H9 (cell line): ENCODE measurements at regions not wholly inside any gene's neighbourhood (a gene's known extent, or its start where the extent isn't known, plus 50 kb on each side); places are given as distances from the start of the nearest gene placed in this dataset.
A peak's percentile ranks its signal among the peaks of the same experiment; 100 is the strongest.

Source experiments
- DNase-seq: peaks from one replicate; pipeline ENCODE4 v3.0.0-alpha.2; 2017
- H2AFZ ChIP-seq: one replicate; pipeline ENCODE4 v1.6.1; 2013; ENCODE audit warnings: mild to moderate bottlenecking, low read length, control low read depth, moderate library complexity
- H2AK5ac ChIP-seq: 2 replicates; pipeline ENCODE4 v1.6.1; 2013; ENCODE audit warnings: low read length, control low read depth, mixed read lengths; ENCODE audit not compliant: insufficient read length
- H2BK120ac ChIP-seq: one replicate; pipeline ENCODE4 v1.6.1; 2013; ENCODE audit warnings: low read depth, mild to moderate bottlenecking, low read length, control low read depth, inconsistent platforms; ENCODE audit not compliant: poor library complexity, severe bottlenecking
- H2BK12ac ChIP-seq: 2 replicates; pipeline ENCODE4 v1.6.1; 2013; ENCODE audit warnings: low read length, control low read depth, mixed read lengths, low read depth; ENCODE audit not compliant: insufficient read length
- H2BK15ac ChIP-seq: 2 replicates; pipeline ENCODE4 v1.6.1; 2013; ENCODE audit warnings: low read depth, low read length, control low read depth
- H2BK20ac ChIP-seq: one replicate; pipeline ENCODE4 v1.6.1; 2013; ENCODE audit warnings: low read depth, mild to moderate bottlenecking, low read length, control low read depth, inconsistent platforms; ENCODE audit not compliant: poor library complexity, severe bottlenecking
- H2BK5ac ChIP-seq: 2 replicates; pipeline ENCODE4 v1.6.1; 2013; ENCODE audit warnings: low read length, control low read depth, mixed read lengths; ENCODE audit not compliant: insufficient read length
- H3K14ac ChIP-seq: 2 replicates; pipeline ENCODE4 v1.6.1; 2013; ENCODE audit warnings: low read length, control low read depth; ENCODE audit not compliant: insufficient read depth
- H3K18ac ChIP-seq: 2 replicates; pipeline ENCODE4 v1.6.1; 2013; ENCODE audit warnings: low read depth, mild to moderate bottlenecking, mixed read lengths, low read length, control low read depth; ENCODE audit not compliant: insufficient read length
- H3K23ac ChIP-seq: 2 replicates; pipeline ENCODE4 v1.6.1; 2013; ENCODE audit warnings: low read length, control low read depth, mixed read lengths, low read depth; ENCODE audit not compliant: insufficient read length
- H3K23me2 ChIP-seq: 2 replicates; pipeline ENCODE4 v1.6.1; 2013; ENCODE audit warnings: low read depth, mild to moderate bottlenecking, mixed read lengths, low read length, control low read depth; ENCODE audit not compliant: insufficient read length, poor library complexity, severe bottlenecking
- H3K27ac ChIP-seq: 2 replicates; pipeline ENCODE4 v1.5.1; 2013; ENCODE audit warnings: low read length, control low read depth, mixed read lengths, low read depth; ENCODE audit not compliant: insufficient read length
- H3K27me3 ChIP-seq: 2 replicates; pipeline ENCODE4 v1.6.1; 2013; ENCODE audit warnings: low read length, control low read depth, inconsistent platforms; ENCODE audit not compliant: insufficient read depth
- H3K4ac ChIP-seq: 2 replicates; pipeline ENCODE4 v1.6.1; 2013; ENCODE audit warnings: low read depth, mild to moderate bottlenecking, control low read depth, inconsistent platforms, low read length, moderate library complexity
- H3K4me1 ChIP-seq: 2 replicates; pipeline ENCODE4 v1.6.1; 2013; ENCODE audit warnings: low read length, control low read depth, inconsistent platforms; ENCODE audit not compliant: insufficient read depth
- H3K4me2 ChIP-seq: 2 replicates; pipeline ENCODE4 v1.6.1; 2013; ENCODE audit warnings: low read length, control low read depth, mixed read lengths; ENCODE audit not compliant: insufficient read length, insufficient read depth
- H3K56ac ChIP-seq: 2 replicates; pipeline ENCODE4 v1.6.1; 2013; ENCODE audit warnings: low read depth, mild to moderate bottlenecking, mixed read lengths, low read length, control low read depth; ENCODE audit not compliant: insufficient read length
- H3K79me1 ChIP-seq: 2 replicates; pipeline ENCODE4 v1.6.1; 2013; ENCODE audit warnings: low read depth, mild to moderate bottlenecking, moderate library complexity, low read length, control low read depth, inconsistent platforms; ENCODE audit not compliant: insufficient read depth, poor library complexity, severe bottlenecking
- H3K79me2 ChIP-seq: 2 replicates; pipeline ENCODE4 v1.6.1; 2013; ENCODE audit warnings: low read length, control low read depth, inconsistent platforms; ENCODE audit not compliant: insufficient read depth
- H3K9ac ChIP-seq: 2 replicates; pipeline ENCODE4 v1.6.1; 2013; ENCODE audit warnings: low read length, control low read depth, mixed read lengths; ENCODE audit not compliant: insufficient read length; ENCODE audit errors: extremely low read depth
- H3K9me3 ChIP-seq: one replicate; pipeline ENCODE4 v1.6.1; 2013; ENCODE audit warnings: low read depth, low read length, inconsistent platforms; ENCODE audit not compliant: control insufficient read depth
- H3T11ph ChIP-seq: one replicate; pipeline ENCODE4 v1.6.1; 2013; ENCODE audit warnings: mild to moderate bottlenecking, low read length, control low read depth, inconsistent platforms
- H4K20me1 ChIP-seq: one replicate; pipeline ENCODE4 v1.6.1; 2013; ENCODE audit not compliant: control insufficient read depth, insufficient read length, insufficient read depth
- H4K5ac ChIP-seq: 2 replicates; pipeline ENCODE4 v1.6.1; 2013; ENCODE audit warnings: low read depth, mild to moderate bottlenecking, mixed read lengths, low read length, control low read depth; ENCODE audit not compliant: insufficient read length
- H4K8ac ChIP-seq: replicated peaks from 2 replicates; pipeline ENCODE4 v1.6.1; 2013; ENCODE audit warnings: low read length, control low read depth, mixed read lengths, low read depth; ENCODE audit not compliant: insufficient read length
- H4K91ac ChIP-seq: 2 replicates; pipeline ENCODE4 v1.6.1; 2013; ENCODE audit warnings: low read depth, mild to moderate bottlenecking, moderate library complexity, mixed read lengths, low read length, control low read depth; ENCODE audit not compliant: insufficient read length
- H3K27ac Mint-ChIP-seq, 3 experiments: 2 replicates in 2 of 3; 3 replicates in 1 of 3; pipeline ENCODE4 v1.8.0; 2020 to 2021; ENCODE audit warnings: mixed read lengths in 3 of 3, mild to moderate bottlenecking in 1 of 3, moderate library complexity in 1 of 3
- H3K27me3 Mint-ChIP-seq: 2 replicates; pipeline ENCODE4 v1.8.0; 2021; ENCODE audit warnings: low read depth, mild to moderate bottlenecking, moderate library complexity, mixed read lengths
- H3K36me3 Mint-ChIP-seq, 3 experiments: 2 replicates in 2 of 3; 3 replicates in 1 of 3; pipeline ENCODE4 v1.8.0; 2020 to 2021; ENCODE audit warnings: low read depth in 3 of 3, mixed read lengths in 3 of 3; ENCODE audit not compliant: insufficient read depth in 1 of 3
- H3K4me1 Mint-ChIP-seq, 2 experiments: 2 replicates each; pipeline ENCODE4 v1.8.0; 2020; ENCODE audit warnings: mixed read lengths in 2 of 2
- H3K4me3 Mint-ChIP-seq, 2 experiments: 2 replicates in 1 of 2; 3 replicates in 1 of 2; pipeline ENCODE4 v1.8.0; 2020 to 2021; ENCODE audit warnings: mild to moderate bottlenecking in 2 of 2, mixed read lengths in 2 of 2, moderate library complexity in 1 of 2
- H3K9me3 Mint-ChIP-seq, 2 experiments: 2 replicates in 1 of 2; 3 replicates in 1 of 2; pipeline ENCODE4 v1.8.0; 2020; ENCODE audit warnings: mild to moderate bottlenecking in 2 of 2, mixed read lengths in 2 of 2, moderate library complexity in 1 of 2
- WGBS: extraction: QIAGEN DNeasy Blood & Tissue Kit; methylation state at CpG from one replicate; pipeline ENCODE4 v1.1.7; 2013; ENCODE audit warnings: missing lambda C conversion rate, low lambda C conversion rate, mixed read lengths; ENCODE audit not compliant: insufficient read length; ENCODE audit errors: extremely low coverage; 5-methylcytosine and 5-hydroxymethylcytosine counted together
- TF ChIP-seq, protein P1 (sequence below): fragments of 200-600 bp; sonication (generic); conservative IDR thresholded peaks from 3 replicates; pipeline ENCODE4 v1.8.0; 2021; ENCODE audit warnings: antibody characterized with exemption, mild to moderate bottlenecking

DNA sequence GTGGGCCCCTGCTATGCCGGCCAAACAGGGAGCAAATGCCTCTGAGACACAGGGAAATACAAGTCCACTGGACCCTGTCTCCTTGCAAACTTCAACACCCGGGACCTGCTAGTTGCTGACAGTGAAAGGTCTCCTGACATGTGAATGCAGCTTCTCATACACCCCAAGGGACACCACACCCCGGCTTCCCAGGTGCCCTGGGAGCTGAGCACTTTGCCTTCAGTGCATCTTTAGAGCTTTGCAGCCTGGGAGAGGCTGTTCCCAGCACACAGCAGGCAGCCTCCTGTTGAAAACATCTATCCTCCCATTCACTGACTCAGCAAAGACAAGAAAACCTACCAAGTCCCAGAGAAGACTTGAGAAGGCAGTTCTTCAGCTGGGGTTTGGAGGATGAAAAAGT, 143.4 kb downstream of the COL6A3 start:
- no peak overlapping the region for H2AFZ ChIP-seq
- H2BK15ac ChIP-seq: no peak overlapping the region
- no peaks in the 10 kb centered on the region for H3K4me1 ChIP-seq
- H3K27ac ChIP-seq: no peak overlapping the region
- Mint-ChIP-seq H3K27ac (peak overlapping the region in 1 of 3 experiments; percentile 35; a peak in 2 of 7 replicates), H3K36me3 (no peaks in the 10 kb centered on the region), H3K9me3 (no peaks in the 10 kb centered on the region), H3K27me3 (no peaks in the 10 kb centered on the region), H3K4me3 (no peak overlapping the region), H3K4me1 (peaks cover 9 to 13% of the 10 kb centered on the region in 2 experiments)
- no CpG with 5 or more reads among the region's 3 CpGs for WGBS
- no peak overlapping the region for H3K4me2 ChIP-seq
- no peak overlapping the region for H2BK5ac ChIP-seq
- no peak overlapping the region for H3K23ac ChIP-seq
- H3K79me1 ChIP-seq: no peaks in the 10 kb centered on the region
- no peak overlapping the region for H2BK12ac ChIP-seq
- no peak overlapping the region for H4K91ac ChIP-seq
- DNase-seq: no peak
- no peaks in the 10 kb centered on the region for H3K27me3 ChIP-seq
- H3K9ac ChIP-seq: no peak overlapping the region
- no peak overlapping the region for H2AK5ac ChIP-seq
- H3K79me2 ChIP-seq: no peaks in the 10 kb centered on the region
- no peak overlapping the region for H3K4ac ChIP-seq
- no peak overlapping the region for H2BK120ac ChIP-seq
- H4K20me1 ChIP-seq: no peaks in the 10 kb centered on the region
- no peak overlapping the region for H3K18ac ChIP-seq
- TF ChIP-seq, protein P1, sequence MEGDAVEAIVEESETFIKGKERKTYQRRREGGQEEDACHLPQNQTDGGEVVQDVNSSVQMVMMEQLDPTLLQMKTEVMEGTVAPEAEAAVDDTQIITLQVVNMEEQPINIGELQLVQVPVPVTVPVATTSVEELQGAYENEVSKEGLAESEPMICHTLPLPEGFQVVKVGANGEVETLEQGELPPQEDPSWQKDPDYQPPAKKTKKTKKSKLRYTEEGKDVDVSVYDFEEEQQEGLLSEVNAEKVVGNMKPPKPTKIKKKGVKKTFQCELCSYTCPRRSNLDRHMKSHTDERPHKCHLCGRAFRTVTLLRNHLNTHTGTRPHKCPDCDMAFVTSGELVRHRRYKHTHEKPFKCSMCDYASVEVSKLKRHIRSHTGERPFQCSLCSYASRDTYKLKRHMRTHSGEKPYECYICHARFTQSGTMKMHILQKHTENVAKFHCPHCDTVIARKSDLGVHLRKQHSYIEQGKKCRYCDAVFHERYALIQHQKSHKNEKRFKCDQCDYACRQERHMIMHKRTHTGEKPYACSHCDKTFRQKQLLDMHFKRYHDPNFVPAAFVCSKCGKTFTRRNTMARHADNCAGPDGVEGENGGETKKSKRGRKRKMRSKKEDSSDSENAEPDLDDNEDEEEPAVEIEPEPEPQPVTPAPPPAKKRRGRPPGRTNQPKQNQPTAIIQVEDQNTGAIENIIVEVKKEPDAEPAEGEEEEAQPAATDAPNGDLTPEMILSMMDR: no peak
- no peak overlapping the region for H3K14ac ChIP-seq
- no peaks in the 10 kb centered on the region for H3K9me3 ChIP-seq
- H3T11ph ChIP-seq: no peak overlapping the region
- H4K5ac ChIP-seq: no peak overlapping the region
- H3K56ac ChIP-seq: no peak overlapping the region
- no peak overlapping the region for H4K8ac ChIP-seq
- H2BK20ac ChIP-seq: no peak overlapping the region
- no peaks in the 10 kb centered on the region for H3K23me2 ChIP-seq
